GM12878 (cell line): ENCODE measurements at regions not wholly inside any gene's neighbourhood (a gene's known extent, or its start where the extent isn't known, plus 50 kb on each side); places are given as distances from the start of the nearest gene placed in this dataset.

Experiments used
- ATF7 ChIP-seq: fragments of 450-650 bp; IDR thresholded peaks from 2 replicates; pipeline ENCODE4 v1.6.1; 2016; ENCODE audit warnings: low read depth, mild to moderate bottlenecking
- CTCF ChIP-seq, 3 experiments: IDR thresholded peaks in 2 of 3; conservative IDR thresholded peaks in 1 of 3; 2 replicates each; pipeline ENCODE4 v1.5.1; 2011; ENCODE audit warnings: low read depth in 3 of 3, low read length in 3 of 3, mild to moderate bottlenecking in 3 of 3, control low read depth in 2 of 3, moderate library complexity in 2 of 3, inconsistent platforms in 1 of 3, mixed read lengths in 1 of 3; ENCODE audit not compliant: control insufficient read depth in 2 of 3, insufficient read depth in 1 of 3; ENCODE audit errors: extremely low read depth in 1 of 3
- ETV6 ChIP-seq, 2 experiments: fragments of 450-650 bp in 1 of 2; IDR thresholded peaks in 1 of 2; conservative IDR thresholded peaks in 1 of 2; 2 replicates each; pipeline ENCODE4 v1.6.1; 2014; ENCODE audit warnings: antibody characterized with exemption in 1 of 2, borderline replicate concordance in 1 of 2, low read depth in 1 of 2, mild to moderate bottlenecking in 1 of 2, moderate library complexity in 1 of 2
- EZH2 ChIP-seq: IDR thresholded peaks from 2 replicates; pipeline ENCODE4 v1.6.1; 2012; ENCODE audit warnings: low read depth, mild to moderate bottlenecking, control low read depth, inconsistent platforms, low read length, borderline replicate concordance; ENCODE audit not compliant: control insufficient read depth
- MTA2 ChIP-seq: fragments of 450-650 bp; IDR thresholded peaks from 2 replicates; pipeline ENCODE4 v1.6.1; 2016; ENCODE audit warnings: low read depth, mild to moderate bottlenecking, moderate library complexity
- POLR2A ChIP-seq: IDR thresholded peaks from 2 replicates; pipeline ENCODE4 v1.6.1; 2011; ENCODE audit warnings: low read depth, mild to moderate bottlenecking, low read length
- POLR2AphosphoS2 ChIP-seq: IDR thresholded peaks from 2 replicates; pipeline ENCODE4 v1.6.1; 2011; ENCODE audit warnings: low read depth, mild to moderate bottlenecking, low read length, improper control_type of control experiment, moderate library complexity
- RCOR1 ChIP-seq: conservative IDR thresholded peaks from 2 replicates; pipeline ENCODE4 v1.6.1; 2012; ENCODE audit warnings: low read depth, low read length, improper control_type of control experiment
- REST ChIP-seq: IDR thresholded peaks from 2 replicates; pipeline ENCODE4 v1.6.1; 2012; ENCODE audit warnings: mild to moderate bottlenecking, low read depth, low read length
- TCF7 ChIP-seq: IDR thresholded peaks from 2 replicates; pipeline ENCODE4 v1.6.1; 2014; ENCODE audit warnings: antibody characterized with exemption, borderline replicate concordance

GRCh38 chr6:141641406-141641805, 491.3 kb upstream of the GJE1 start:
- TF ChIP-seq ETV6 (conservative IDR thresholded peaks at IDR 0.05 in 1 of 2, IDR thresholded peaks at IDR 0.05 in 1 of 2; ENCODE audit: borderline replicate concordance in 1 of 2, low read depth in 1 of 2), result no peak
- TF ChIP-seq MTA2, result no peak
- no peak for TF ChIP-seq REST
- TF ChIP-seq CTCF (IDR thresholded peaks at IDR 0.05 in 2 of 3, conservative IDR thresholded peaks at IDR 0.05 in 1 of 3; ENCODE audit: control insufficient read depth in 2 of 3, extremely low read depth in 1 of 3, insufficient read depth in 1 of 3, low read depth in 3 of 3, low read length in 3 of 3), result no peak
- TF ChIP-seq ATF7, result no peak
- no peak for TF ChIP-seq POLR2AphosphoS2
- TF ChIP-seq RCOR1, result no peak
- no peak for TF ChIP-seq POLR2A
- TF ChIP-seq EZH2, result no peak
- TF ChIP-seq TCF7, result no peak
